PC-3 (cell line): ENCODE measurements at regions not wholly inside any gene's neighbourhood (a gene's known extent, or its start where the extent isn't known, plus 50 kb on each side); places are given as distances from the start of the nearest gene placed in this dataset.

ENCODE experiments used
- ATAC-seq: fragments of 200-7000 bp; cut with Tn5 transposase; 2 replicates; pipeline ENCODE4 v1.9.1; 2020; ENCODE audit warnings: mild to moderate bottlenecking, moderate library complexity
- BruUV-seq: library from RNA; stranded (reverse); fragments of 400-500 nt; replicated peaks from 2 replicates; lab custom pipeline; 2021; lab: Mats Ljungman, UMichigan
- CTCF ChIA-PET: fragments of 300-600 bp; sonication (Branson Sonifier 250); formaldehyde crosslinking; loops from one replicate; lab custom pipeline; 2022; ENCODE audit warnings: antibody characterized with exemption; lab: Charles Lee
- POLR2A ChIA-PET: fragments of 300-600 bp; sonication (Branson Sonifier 250); formaldehyde crosslinking; loops from one replicate; lab custom pipeline; 2022; ENCODE audit warnings: antibody characterized with exemption; ENCODE audit not compliant: unreplicated experiment; lab: Charles Lee
- DNase-seq: peaks from one replicate; pipeline ENCODE4 v3.0.0-alpha.2; 2015
- H2AFZ ChIP-seq: fragments of 300-600 bp; sonication (generic); 2 replicates; pipeline ENCODE4 v1.6.0; 2016; ENCODE audit warnings: antibody characterized with exemption, low read length
- H3F3A ChIP-seq: fragments of 300-600 bp; sonication (generic); one replicate; pipeline ENCODE4 v1.6.0; 2017; ENCODE audit warnings: antibody characterized with exemption, low read length, control low read depth, mild to moderate bottlenecking; ENCODE audit not compliant: unreplicated experiment
- H3K27ac ChIP-seq: fragments of 300-600 bp; sonication (generic); 2 replicates; pipeline ENCODE4 v1.5.1; 2016; ENCODE audit warnings: mild to moderate bottlenecking, low read length
- H3K27me3 ChIP-seq: fragments of 300-600 bp; sonication (generic); 2 replicates; pipeline ENCODE4 v1.6.1; 2016; ENCODE audit warnings: low read length, mixed read lengths
- H3K36me3 ChIP-seq: fragments of 300-600 bp; sonication (generic); 2 replicates; pipeline ENCODE4 v1.6.1; 2016; ENCODE audit warnings: low read depth, mixed run types, low read length, mixed read lengths
- H3K4me1 ChIP-seq: fragments of 300-600 bp; sonication (generic); 2 replicates; pipeline ENCODE4 v1.5.1; 2016; ENCODE audit warnings: low read length; ENCODE audit not compliant: insufficient read depth
- H3K4me2 ChIP-seq: fragments of 300-600 bp; sonication (generic); 2 replicates; pipeline ENCODE4 v1.6.0; 2016; ENCODE audit warnings: low read length
- H3K4me3 ChIP-seq: fragments of 300-600 bp; sonication (generic); 2 replicates; pipeline ENCODE4 v1.5.1; 2016; ENCODE audit warnings: mild to moderate bottlenecking, low read length, mixed read lengths
- H3K79me2 ChIP-seq: fragments of 300-600 bp; sonication (generic); 2 replicates; pipeline ENCODE4 v1.6.1; 2017; ENCODE audit warnings: low read length, mixed read lengths
- H3K9ac ChIP-seq: fragments of 300-600 bp; sonication (generic); 2 replicates; pipeline ENCODE4 v1.6.0; 2016; ENCODE audit warnings: mild to moderate bottlenecking, low read length
- H3K9me2 ChIP-seq: fragments of 300-600 bp; sonication (generic); replicated peaks from 2 replicates; pipeline ENCODE4 v1.6.1; 2016; ENCODE audit warnings: mixed run types, low read length, mixed read lengths
- H3K9me3 ChIP-seq: fragments of 300-600 bp; sonication (generic); 2 replicates; pipeline ENCODE4 v1.6.1; 2016; ENCODE audit warnings: low read length, mixed read lengths
- H4K20me1 ChIP-seq: fragments of 300-600 bp; sonication (generic); 2 replicates; pipeline ENCODE4 v1.6.1; 2016; ENCODE audit warnings: low read length, mixed read lengths
- CTCF ChIP-seq: fragments of 300-600 bp; sonication (generic); conservative IDR thresholded peaks from 2 replicates; pipeline ENCODE4 v1.5.1; 2017; ENCODE audit warnings: antibody characterized with exemption, low read depth, mild to moderate bottlenecking, low read length
- EZH2 ChIP-seq: fragments of 300-600 bp; sonication (generic); IDR thresholded peaks from one replicate; pipeline ENCODE4 v1.6.1; 2017; ENCODE audit warnings: antibody characterized with exemption, mild to moderate bottlenecking, low read length; ENCODE audit not compliant: unreplicated experiment
- EZH2phosphoT487 ChIP-seq: fragments of 300-600 bp; sonication (generic); IDR thresholded peaks from 2 replicates; pipeline ENCODE4 v1.6.1; 2018; ENCODE audit warnings: mild to moderate bottlenecking, antibody characterized with exemption, low read length, borderline replicate concordance
- intact Hi-C: fragments of 100-400 bp; cut with micrococcal nuclease; formaldehyde crosslinking; loops from 2 replicates; pipeline ENCODE4 v1.9.0; 2023

- Histone ChIP-seq H3K79me2 (no peaks in the 10 kb centered on the region), H3K9me2 (no peaks in the 10 kb centered on the region), H4K20me1 (no peaks in the 10 kb centered on the region), H3K36me3 (no peaks in the 10 kb centered on the region), H3F3A (no peaks in the 10 kb centered on the region), H2AFZ (no peak overlapping the region), H3K9me3 (no peaks in the 10 kb centered on the region), H3K4me3 (no peak overlapping the region), H3K9ac (no peak overlapping the region), H3K4me2 (no peak overlapping the region), H3K4me1 (no peaks in the 10 kb centered on the region), H3K27me3 (no peaks in the 10 kb centered on the region), H3K27ac (no peak overlapping the region)
- ATAC-seq = no peak
- no peak for TF ChIP-seq EZH2
- ChIA-PET CTCF (no interaction called here), POLR2A (no interaction called here)
- no TSS peak for BruUV-seq
- DNase-seq = peak; percentile 5
- intact Hi-C loops = no loop called here
Observed at GRCh38 chr3:175932586-175932985, 1073.5 kb downstream of the NAALADL2 start.

DNA sequence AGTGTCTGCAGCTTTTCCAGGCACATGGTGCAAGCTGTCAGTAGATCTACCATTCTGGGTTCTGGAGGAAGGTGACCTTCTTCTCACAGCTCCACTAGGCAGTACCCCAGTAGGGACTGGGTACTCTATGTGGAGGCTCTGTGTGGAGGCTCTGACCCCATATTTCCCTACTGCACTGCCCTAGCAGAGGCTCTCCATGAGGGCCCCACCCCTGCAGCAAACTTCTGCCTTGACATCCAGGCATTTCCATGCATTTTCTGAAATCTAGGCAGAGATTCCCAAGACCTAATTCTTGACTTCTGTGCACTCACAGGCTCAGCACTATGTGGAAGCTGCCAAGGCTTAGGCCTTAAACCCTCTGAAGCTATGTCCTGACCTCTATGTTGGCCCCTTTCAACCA, 1060.0 kb downstream of the NAALADL2 start:
- Histone ChIP-seq H3F3A (no peaks in the 10 kb centered on the region), H3K4me3 (no peak overlapping the region), H3K27ac (no peak overlapping the region), H3K4me2 (no peak overlapping the region), H3K36me3 (no peaks in the 10 kb centered on the region), H2AFZ (no peak overlapping the region), H3K4me1 (no peaks in the 10 kb centered on the region), H3K9me2 (no peaks in the 10 kb centered on the region), H3K79me2 (no peaks in the 10 kb centered on the region), H3K27me3 (no peaks in the 10 kb centered on the region), H4K20me1 (no peaks in the 10 kb centered on the region), H3K9me3 (peaks cover 6% of the 10 kb centered on the region; the same call in 1 of the 2 replicates), H3K9ac (no peak overlapping the region)
- CTCF ChIA-PET = no interaction called here
- BruUV-seq = no TSS peak
- ATAC-seq (no peak), DNase-seq (no peak)
- no peak for TF ChIP-seq EZH2
- no peak for TF ChIP-seq CTCF
- no peak for TF ChIP-seq EZH2phosphoT487
- intact Hi-C loops = no loop called here
- POLR2A ChIA-PET = no interaction called here

DNA sequence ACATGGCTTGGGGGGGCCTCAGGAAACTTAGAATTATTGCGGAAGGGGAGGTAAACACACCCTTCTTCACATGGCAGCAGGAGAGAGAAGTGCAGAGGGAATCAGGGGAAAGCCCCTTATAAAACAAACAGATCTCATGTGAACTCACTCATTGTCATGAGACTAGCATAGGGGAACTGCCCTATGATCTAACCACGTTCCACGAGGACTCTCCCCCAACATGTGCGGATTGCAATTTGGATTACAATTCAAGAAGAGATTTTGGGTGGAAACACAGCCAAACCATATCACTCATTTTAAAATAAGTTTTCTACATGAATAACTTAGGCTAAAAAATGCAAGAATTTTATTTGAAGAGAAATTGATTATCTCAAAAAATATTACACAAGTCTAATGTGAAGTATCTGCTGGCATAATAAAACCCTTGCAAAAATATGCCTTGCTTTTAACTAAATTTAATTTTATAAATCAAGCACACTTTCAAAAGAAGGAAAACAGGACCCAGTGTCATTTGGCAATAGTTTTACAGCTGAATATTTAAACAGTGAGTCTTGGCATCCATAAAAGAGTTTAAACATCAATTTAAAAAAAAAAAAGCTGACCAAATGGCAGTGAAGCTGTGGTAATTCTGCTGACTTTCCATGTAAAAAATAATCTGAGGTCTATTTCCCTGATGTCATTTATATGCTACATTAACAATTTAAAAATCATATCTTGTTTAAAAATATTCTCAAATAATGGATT, 1057.2 kb downstream of the NAALADL2 start:
- TF ChIP-seq EZH2 (no peak), CTCF (no peak), EZH2phosphoT487 (no peak)
- no peak for ATAC-seq
- no peaks in the 10 kb centered on the region for H3K27me3 ChIP-seq
- no peak overlapping the region for H2AFZ ChIP-seq
- H3K4me2 ChIP-seq = no peak overlapping the region
- H3K4me1 ChIP-seq = no peaks in the 10 kb centered on the region
- DNase-seq = no peak
- no TSS peak for BruUV-seq
- H3K9ac ChIP-seq = no peak overlapping the region
- H3F3A ChIP-seq = no peaks in the 10 kb centered on the region
- H3K9me3 ChIP-seq = peaks cover 6% of the 10 kb centered on the region; the same call in 1 of the 2 replicates
- no peak overlapping the region for H3K4me3 ChIP-seq
- POLR2A ChIA-PET = no interaction called here
- H3K79me2 ChIP-seq = no peaks in the 10 kb centered on the region
- H3K36me3 ChIP-seq = no peaks in the 10 kb centered on the region
- no peaks in the 10 kb centered on the region for H4K20me1 ChIP-seq
- intact Hi-C loops = no loop called here
- no peaks in the 10 kb centered on the region for H3K9me2 ChIP-seq
- H3K27ac ChIP-seq = no peak overlapping the region
- CTCF ChIA-PET = interaction anchor here (0.6 kb wide), 1 partner anchor 514 kb away, joined by 4 read pairs; no protein-coding TSS in a partner anchor
